IPS DF 6.9 (cell line): ENCODE measurements at regions not wholly inside any gene's neighbourhood (a gene's known extent, or its start where the extent isn't known, plus 50 kb on each side); places are given as distances from the start of the nearest gene placed in this dataset.

ENCODE experiments used
- DNase-seq: peaks from one replicate; pipeline ENCODE4 v3.0.0-alpha.2; 2013; ENCODE audit warnings: low read depth, low spot score
- H3K27ac ChIP-seq: one replicate; pipeline ENCODE4 v1.5.1; 2013; ENCODE audit warnings: low read length, control low read depth
- H3K27me3 ChIP-seq: 2 replicates; pipeline ENCODE4 v1.6.1; 2013; ENCODE audit warnings: mild to moderate bottlenecking, low read length; ENCODE audit not compliant: control insufficient read depth, insufficient read depth
- H3K36me3 ChIP-seq: 2 replicates; pipeline ENCODE4 v1.6.1; 2013; ENCODE audit warnings: low read length; ENCODE audit not compliant: control insufficient read depth, insufficient read depth
- H3K4me1 ChIP-seq: 2 replicates; pipeline ENCODE4 v1.6.1; 2013; ENCODE audit warnings: low read length; ENCODE audit not compliant: control insufficient read depth, insufficient read depth
- H3K4me3 ChIP-seq: 2 replicates; pipeline ENCODE4 v1.5.1; 2013; ENCODE audit warnings: mild to moderate bottlenecking, low read length
- H3K9me3 ChIP-seq: 2 replicates; pipeline ENCODE4 v1.6.1; 2013; ENCODE audit warnings: low read length, inconsistent platforms; ENCODE audit not compliant: control insufficient read depth, insufficient read depth
- WGBS: extraction: QIAGEN DNeasy Blood & Tissue Kit; methylation state at CpG from one replicate; pipeline ENCODE4 v1.1.7; 2013; ENCODE audit warnings: mixed read lengths, missing lambda C conversion rate; ENCODE audit not compliant: insufficient read length, insufficient coverage; 5-methylcytosine and 5-hydroxymethylcytosine counted together

GRCh38 chr4:135007400-135007799, 805.8 kb upstream of the PABPC4L start:
- Histone ChIP-seq H3K4me3 (no peak overlapping the region), H3K4me1 (no peaks in the 10 kb centered on the region), H3K27ac (no peak overlapping the region), H3K36me3 (no peaks in the 10 kb centered on the region), H3K9me3 (no peaks in the 10 kb centered on the region), H3K27me3 (no peaks in the 10 kb centered on the region)
- no peak for DNase-seq
- no CpG with 5 or more reads among the region's 3 CpGs for WGBS

- WGBS, result no CpG with 5 or more reads among the region's 2 CpGs
- no peak for DNase-seq
- Histone ChIP-seq H3K4me1 (no peaks in the 10 kb centered on the region), H3K27me3 (no peaks in the 10 kb centered on the region), H3K27ac (no peak overlapping the region), H3K4me3 (no peak overlapping the region), H3K9me3 (no peaks in the 10 kb centered on the region), H3K36me3 (no peaks in the 10 kb centered on the region)
These were observed 797.6 kb upstream of the PABPC4L start for GRCh38 chr4:134999169-134999568.

GRCh38 chr4:134961963-134962362, 760.4 kb upstream of the PABPC4L start:
- Histone ChIP-seq H3K9me3 (no peaks in the 10 kb centered on the region), H3K27me3 (no peaks in the 10 kb centered on the region), H3K4me3 (no peak overlapping the region), H3K36me3 (no peaks in the 10 kb centered on the region), H3K4me1 (no peaks in the 10 kb centered on the region), H3K27ac (no peak overlapping the region)
- no CpG with 5 or more reads among the region's 3 CpGs for WGBS
- DNase-seq, result no peak

GRCh38 chr4:134958862-134959261, 757.3 kb upstream of the PABPC4L start:
- no peak overlapping the region for H3K27ac ChIP-seq
- DNase-seq, result no peak
- H3K27me3 ChIP-seq, result no peaks in the 10 kb centered on the region
- no peak overlapping the region for H3K4me3 ChIP-seq
- no peaks in the 10 kb centered on the region for H3K9me3 ChIP-seq
- no peaks in the 10 kb centered on the region for H3K36me3 ChIP-seq
- no peaks in the 10 kb centered on the region for H3K4me1 ChIP-seq
- no CpG with 5 or more reads among the region's 1 CpG for WGBS

- DNase-seq, result no peak
- no peaks in the 10 kb centered on the region for H3K36me3 ChIP-seq
- H3K9me3 ChIP-seq, result no peaks in the 10 kb centered on the region
- H3K4me3 ChIP-seq, result no peak overlapping the region
- H3K4me1 ChIP-seq, result no peaks in the 10 kb centered on the region
- WGBS, result no CpG with 5 or more reads among the region's 1 CpG
- H3K27me3 ChIP-seq, result no peaks in the 10 kb centered on the region
- no peak overlapping the region for H3K27ac ChIP-seq
These were observed 753.5 kb upstream of the PABPC4L start for GRCh38 chr4:134955059-134955458.

GRCh38 chr4:134952775-134953174, 751.2 kb upstream of the PABPC4L start:
- Histone ChIP-seq H3K4me3 (no peak overlapping the region), H3K27ac (no peak overlapping the region), H3K9me3 (no peaks in the 10 kb centered on the region), H3K27me3 (no peaks in the 10 kb centered on the region), H3K4me1 (no peaks in the 10 kb centered on the region), H3K36me3 (no peaks in the 10 kb centered on the region)
- no CpG with 5 or more reads among the region's 21 CpGs for WGBS
- DNase-seq, result no peak

- Histone ChIP-seq H3K27ac (no peak overlapping the region), H3K4me1 (no peaks in the 10 kb centered on the region), H3K9me3 (no peaks in the 10 kb centered on the region), H3K4me3 (no peak overlapping the region), H3K36me3 (no peaks in the 10 kb centered on the region), H3K27me3 (no peaks in the 10 kb centered on the region)
- DNase-seq, result no peak
- WGBS, result no CpG with 5 or more reads among the region's 13 CpGs
These were observed 750.7 kb upstream of the PABPC4L start for GRCh38 chr4:134952305-134952704.

GRCh38 chr4:134948110-134948642, 746.6 kb upstream of the PABPC4L start:
- Histone ChIP-seq H3K36me3 (no peaks in the 10 kb centered on the region), H3K4me3 (no peak overlapping the region), H3K27me3 (no peaks in the 10 kb centered on the region), H3K4me1 (no peaks in the 10 kb centered on the region), H3K27ac (no peak overlapping the region), H3K9me3 (no peaks in the 10 kb centered on the region)
- no CpG with 5 or more reads among the region's 22 CpGs for WGBS
- no peak for DNase-seq

- H3K9me3 ChIP-seq, result no peaks in the 10 kb centered on the region
- H3K27me3 ChIP-seq, result no peaks in the 10 kb centered on the region
- DNase-seq, result no peak
- H3K27ac ChIP-seq, result no peak overlapping the region
- no peak overlapping the region for H3K4me3 ChIP-seq
- no peaks in the 10 kb centered on the region for H3K36me3 ChIP-seq
- WGBS, result no CpG with 5 or more reads among the region's 21 CpGs
- no peaks in the 10 kb centered on the region for H3K4me1 ChIP-seq
These were observed 742.5 kb upstream of the PABPC4L start for GRCh38 chr4:134944115-134944514.

GRCh38 chr4:134936014-134936413, 734.4 kb upstream of the PABPC4L start:
- no peak for DNase-seq
- H3K9me3 ChIP-seq, result no peaks in the 10 kb centered on the region
- no peak overlapping the region for H3K4me3 ChIP-seq
- no peaks in the 10 kb centered on the region for H3K36me3 ChIP-seq
- H3K27me3 ChIP-seq, result no peaks in the 10 kb centered on the region
- WGBS, result no CpG with 5 or more reads among the region's 3 CpGs
- no peaks in the 10 kb centered on the region for H3K4me1 ChIP-seq
- no peak overlapping the region for H3K27ac ChIP-seq

- WGBS, result no CpG with 5 or more reads among the region's 2 CpGs
- Histone ChIP-seq H3K27me3 (no peaks in the 10 kb centered on the region), H3K36me3 (no peaks in the 10 kb centered on the region), H3K4me3 (no peak overlapping the region), H3K9me3 (no peaks in the 10 kb centered on the region), H3K4me1 (no peaks in the 10 kb centered on the region), H3K27ac (no peak overlapping the region)
- no peak for DNase-seq
These were observed 733.7 kb upstream of the PABPC4L start for GRCh38 chr4:134935320-134935719.
